GM23248 (cell line): ENCODE measurements at regions not wholly inside any gene's neighbourhood (a gene's known extent, or its start where the extent isn't known, plus 50 kb on each side); places are given as distances from the start of the nearest gene placed in this dataset.
"Not testable (repeated sequence)": the region's sequence is repeated elsewhere in the genome, so short reads cannot be mapped to it uniquely, and the experiment has no call there.

Experiments
- EZH2 ChIP-seq: fragments of 200-600 bp; sonication (generic); IDR thresholded peaks from 2 replicates; pipeline ENCODE4 v1.6.1; 2018; ENCODE audit warnings: antibody characterized with exemption, mild to moderate bottlenecking; ENCODE audit not compliant: insufficient read depth, poor library complexity, severe bottlenecking
- EZH2phosphoT487 ChIP-seq: fragments of 200-600 bp; sonication (generic); IDR thresholded peaks from 2 replicates; pipeline ENCODE4 v1.6.1; 2018; ENCODE audit warnings: antibody characterized with exemption, moderate library complexity, mild to moderate bottlenecking, low read depth; ENCODE audit not compliant: insufficient read depth

- TF ChIP-seq EZH2, EZH2phosphoT487: not testable (repeated sequence)
These were observed 160.4 kb downstream of the TBC1D2B start for GRCh38 chr15:77916966-77917635.
